ENCODE measurements at regions not wholly inside any gene's neighbourhood (a gene's known extent, or its start where the extent isn't known, plus 50 kb on each side); places are given as distances from the start of the nearest gene placed in this dataset.
"Not testable (repeated sequence)": the region's sequence is repeated elsewhere in the genome, so short reads cannot be mapped to it uniquely, and the experiment has no call there.

DNA sequence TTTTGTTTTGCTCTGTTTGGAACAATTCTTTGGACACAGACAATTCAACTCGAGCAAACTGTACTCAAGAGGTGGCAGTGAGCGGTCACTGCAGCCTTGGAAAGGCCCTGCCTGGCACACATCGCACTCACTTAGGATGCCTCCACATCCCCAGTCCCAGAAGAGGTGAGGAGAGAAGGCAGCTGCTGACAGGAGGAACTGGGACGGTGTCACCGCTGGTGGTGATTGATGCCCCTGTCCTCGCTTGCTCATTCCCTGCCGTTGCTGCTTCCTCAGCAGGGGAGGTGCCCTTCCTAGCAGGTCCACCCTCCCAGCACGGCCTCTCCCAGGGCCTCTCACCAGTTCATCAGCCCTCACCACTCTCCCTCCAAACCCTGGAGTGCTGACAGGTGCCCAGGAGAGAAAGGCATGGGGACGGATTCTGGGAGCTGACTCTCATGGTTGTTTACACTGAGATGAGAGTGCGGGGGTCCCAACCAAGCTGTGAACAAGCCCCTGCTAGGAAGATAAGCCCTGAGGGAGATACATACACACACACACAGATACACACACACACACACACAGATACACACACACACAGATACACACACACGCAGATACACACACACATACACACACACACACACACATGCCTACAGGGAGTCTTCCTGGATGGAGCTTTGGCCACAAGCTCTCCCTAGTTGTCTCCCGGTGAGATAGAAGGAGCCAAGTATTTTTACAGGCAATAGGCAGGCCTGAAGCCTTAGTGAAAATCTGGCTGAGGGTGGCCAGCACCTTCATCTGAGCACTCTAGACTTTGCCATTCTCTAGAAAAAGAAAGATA, 101.1 kb downstream of the CDC7 start:
- no peaks in the 10 kb centered on the region for H3K27me3 ChIP-seq (ENCODE audit: insufficient read depth, low read depth, severe bottlenecking)
- TF ChIP-seq, protein P1, sequence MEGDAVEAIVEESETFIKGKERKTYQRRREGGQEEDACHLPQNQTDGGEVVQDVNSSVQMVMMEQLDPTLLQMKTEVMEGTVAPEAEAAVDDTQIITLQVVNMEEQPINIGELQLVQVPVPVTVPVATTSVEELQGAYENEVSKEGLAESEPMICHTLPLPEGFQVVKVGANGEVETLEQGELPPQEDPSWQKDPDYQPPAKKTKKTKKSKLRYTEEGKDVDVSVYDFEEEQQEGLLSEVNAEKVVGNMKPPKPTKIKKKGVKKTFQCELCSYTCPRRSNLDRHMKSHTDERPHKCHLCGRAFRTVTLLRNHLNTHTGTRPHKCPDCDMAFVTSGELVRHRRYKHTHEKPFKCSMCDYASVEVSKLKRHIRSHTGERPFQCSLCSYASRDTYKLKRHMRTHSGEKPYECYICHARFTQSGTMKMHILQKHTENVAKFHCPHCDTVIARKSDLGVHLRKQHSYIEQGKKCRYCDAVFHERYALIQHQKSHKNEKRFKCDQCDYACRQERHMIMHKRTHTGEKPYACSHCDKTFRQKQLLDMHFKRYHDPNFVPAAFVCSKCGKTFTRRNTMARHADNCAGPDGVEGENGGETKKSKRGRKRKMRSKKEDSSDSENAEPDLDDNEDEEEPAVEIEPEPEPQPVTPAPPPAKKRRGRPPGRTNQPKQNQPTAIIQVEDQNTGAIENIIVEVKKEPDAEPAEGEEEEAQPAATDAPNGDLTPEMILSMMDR (IDR thresholded peaks at IDR 0.05; ENCODE audit: low read depth, low read length): no peak
- H3K36me3 ChIP-seq: no peaks in the 10 kb centered on the region
- no peak overlapping the region for H3K4me3 ChIP-seq (ENCODE audit: low read depth, low read length)
- DNase-seq: no peak
- H3K9me3 ChIP-seq (ENCODE audit: severe bottlenecking): no peaks in the 10 kb centered on the region
- H3K27ac ChIP-seq: no peak overlapping the region

DNA sequence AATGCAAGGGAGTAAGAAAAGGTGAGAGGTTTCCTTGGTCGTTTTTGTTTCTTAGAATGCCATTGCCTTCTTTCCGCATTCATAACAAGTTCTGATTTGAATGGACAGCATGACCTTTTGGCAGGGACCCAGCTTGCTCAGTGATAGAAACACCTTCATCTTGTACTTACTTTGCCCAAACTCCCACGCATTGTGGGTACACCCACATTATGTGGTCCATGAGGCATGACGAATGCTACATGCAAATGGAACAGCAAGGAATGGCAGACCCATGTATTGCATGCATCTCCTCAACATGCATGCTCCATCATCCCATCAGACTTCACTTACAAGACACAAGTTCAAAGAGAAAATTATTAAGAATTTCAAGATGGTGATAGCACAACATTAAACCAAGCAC, 102.8 kb downstream of the CDC7 start:
- no peak overlapping the region for H3K4me3 ChIP-seq (ENCODE audit: low read depth, low read length)
- TF ChIP-seq, protein P1 (IDR thresholded peaks at IDR 0.05; ENCODE audit: low read depth, low read length): no peak

DNA sequence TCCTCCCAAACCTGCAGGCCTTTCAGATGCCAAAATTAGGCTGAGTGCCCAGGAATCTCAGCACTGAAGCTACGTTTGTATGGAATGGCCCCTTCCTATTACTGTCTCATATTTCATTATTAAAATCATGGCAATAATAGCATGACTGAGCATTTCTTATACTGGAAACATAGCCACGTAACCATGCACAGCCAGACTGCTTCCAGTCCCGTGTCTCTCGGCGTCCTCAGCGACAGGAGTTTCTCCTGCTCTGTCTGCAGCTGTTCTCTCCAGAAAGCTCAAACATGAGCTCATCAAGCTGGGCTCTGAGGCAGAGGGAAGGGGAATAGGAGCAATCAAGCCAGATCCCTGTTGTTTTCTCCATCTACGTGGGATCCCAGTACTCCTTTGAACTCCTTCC, 104.0 kb downstream of the CDC7 start:
- no peaks in the 10 kb centered on the region for H3K36me3 ChIP-seq
- DNase-seq: no peak
- H3K4me3 ChIP-seq (ENCODE audit: low read depth, low read length): no peak overlapping the region
- TF ChIP-seq, protein P1 (IDR thresholded peaks at IDR 0.05; ENCODE audit: low read depth, low read length): no peak
- no peak overlapping the region for H3K27ac ChIP-seq
- H3K9me3 ChIP-seq (ENCODE audit: severe bottlenecking): no peaks in the 10 kb centered on the region
- no peaks in the 10 kb centered on the region for H3K27me3 ChIP-seq (ENCODE audit: insufficient read depth, low read depth, severe bottlenecking)

More for the DNA sequence above, 102.8 kb downstream of the CDC7 start:
- no peaks in the 10 kb centered on the region for H3K36me3 ChIP-seq
- DNase-seq: no peak
- no peak overlapping the region for H3K27ac ChIP-seq
- H3K9me3 ChIP-seq (ENCODE audit: severe bottlenecking): no peaks in the 10 kb centered on the region
- H3K27me3 ChIP-seq (ENCODE audit: insufficient read depth, low read depth, severe bottlenecking): no peaks in the 10 kb centered on the region

DNA sequence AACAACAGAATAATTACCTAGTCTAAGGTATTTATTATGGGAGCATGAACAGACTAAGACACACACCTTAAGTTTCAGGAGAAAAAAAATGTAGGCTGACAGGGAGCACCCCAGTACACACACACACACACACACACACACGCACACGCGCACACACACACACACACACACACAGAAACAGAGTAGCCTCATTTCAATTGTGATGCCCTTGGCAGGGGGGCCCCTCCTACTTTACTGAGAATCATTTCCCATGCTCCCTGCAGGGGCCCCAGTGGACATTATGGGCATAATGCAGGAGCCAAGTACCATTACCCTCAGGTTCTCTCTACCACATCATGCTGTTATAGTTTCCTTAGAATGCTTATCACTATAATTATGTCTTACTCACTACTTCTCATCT, 104.9 kb downstream of the CDC7 start:
- no peaks in the 10 kb centered on the region for H3K27me3 ChIP-seq (ENCODE audit: insufficient read depth, low read depth, severe bottlenecking)
- no peak for DNase-seq
- TF ChIP-seq, protein P1 (IDR thresholded peaks at IDR 0.05; ENCODE audit: low read depth, low read length): no peak
- H3K36me3 ChIP-seq: no peaks in the 10 kb centered on the region
- H3K27ac ChIP-seq: no peak overlapping the region
- H3K9me3 ChIP-seq (ENCODE audit: severe bottlenecking): no peaks in the 10 kb centered on the region
- no peak overlapping the region for H3K4me3 ChIP-seq (ENCODE audit: low read depth, low read length)

DNA sequence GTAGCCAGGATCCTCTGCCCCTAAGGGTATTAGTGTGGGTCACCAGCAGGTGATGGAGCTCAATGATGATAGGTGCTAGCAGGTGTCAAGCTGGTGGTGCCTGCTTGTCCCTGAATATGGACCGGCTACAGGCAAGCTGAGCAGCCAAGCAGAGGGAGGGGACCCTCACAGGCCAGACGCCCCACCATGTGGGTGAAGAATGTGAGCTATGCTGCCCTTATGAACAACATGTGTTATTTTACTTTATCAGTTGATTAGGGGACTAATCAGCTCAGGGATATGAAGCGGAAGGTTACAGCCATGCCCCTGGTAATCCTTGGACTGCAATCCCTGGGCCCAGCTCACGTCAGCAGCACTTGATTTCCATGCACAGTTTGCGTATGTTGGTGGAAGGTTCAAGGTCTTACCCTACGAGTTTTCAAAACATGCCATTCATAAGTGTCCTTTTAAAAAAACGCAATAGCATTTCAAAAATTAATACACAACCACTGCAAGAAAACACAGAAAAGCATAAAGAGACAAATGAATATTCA, 106.0 kb downstream of the CDC7 start:
- Histone ChIP-seq H3K27ac (no peak overlapping the region), H3K27me3 (ENCODE audit: insufficient read depth, low read depth, severe bottlenecking) (no peaks in the 10 kb centered on the region), H3K9me3 (ENCODE audit: severe bottlenecking) (no peaks in the 10 kb centered on the region), H3K36me3 (no peaks in the 10 kb centered on the region), H3K4me3 (ENCODE audit: low read depth, low read length) (no peak overlapping the region)
- DNase-seq: no peak
- TF ChIP-seq, protein P1 (IDR thresholded peaks at IDR 0.05; ENCODE audit: low read depth, low read length): no peak

DNA sequence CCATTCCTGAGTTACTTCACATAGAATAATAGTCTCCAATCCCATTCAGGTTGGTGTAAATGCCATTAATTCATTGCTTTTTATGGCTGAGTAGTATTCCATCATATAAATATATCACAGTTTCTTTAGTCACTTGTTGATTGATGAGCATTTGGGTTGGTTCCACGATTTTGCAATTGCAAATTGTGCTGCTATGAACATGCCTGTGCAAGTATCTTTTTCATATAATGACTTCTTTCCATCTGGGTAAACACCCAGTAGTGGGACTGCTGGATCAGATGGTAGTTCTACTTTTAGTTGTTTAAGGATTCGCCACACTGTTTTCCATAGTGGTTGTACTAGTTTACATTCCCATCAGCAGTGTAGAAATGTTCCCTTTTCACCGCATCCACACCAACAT, 107.0 kb downstream of the CDC7 start:
- not testable (repeated sequence) for H3K9me3 ChIP-seq (ENCODE audit: severe bottlenecking); H3K4me3 ChIP-seq (ENCODE audit: low read depth, low read length); DNase-seq; H3K36me3 ChIP-seq; H3K27ac ChIP-seq; H3K27me3 ChIP-seq (ENCODE audit: insufficient read depth, low read depth, severe bottlenecking)

Data from WERI-Rb-1 (cell line).